ENCODE measurements at regions not wholly inside any gene's neighbourhood (a gene's known extent, or its start where the extent isn't known, plus 50 kb on each side); places are given as distances from the start of the nearest gene placed in this dataset.

GRCh38 chr7:382043-382400, 92.1 kb downstream of the FOXL3 start:
- Histone ChIP-seq H3K9me3 (ENCODE audit: control insufficient read depth, low read depth, low read length) (peaks cover 14% of the 10 kb centered on the region), H3K4me1 (ENCODE audit: control insufficient read depth, low read depth, low read length) (no peaks in the 10 kb centered on the region), H3K4me3 (ENCODE audit: low read length) (no peak overlapping the region), H3K36me3 (ENCODE audit: control insufficient read depth, low read depth, low read length) (no peaks in the 10 kb centered on the region), H3K27ac (ENCODE audit: low read length) (no peak overlapping the region), H3K9ac (ENCODE audit: low read length) (no peak overlapping the region), H3K27me3 (ENCODE audit: control insufficient read depth, insufficient read depth, low read length) (peaks cover 22% of the 10 kb centered on the region)

GRCh38 chr7:386385-386784, 96.4 kb downstream of the FOXL3 start:
- no peak overlapping the region for H3K4me3 ChIP-seq (ENCODE audit: low read length)
- H3K27ac ChIP-seq (ENCODE audit: low read length): no peak overlapping the region
- peaks cover 14% of the 10 kb centered on the region for H3K9me3 ChIP-seq (ENCODE audit: control insufficient read depth, low read depth, low read length)
- H3K27me3 ChIP-seq (ENCODE audit: control insufficient read depth, insufficient read depth, low read length): no peaks in the 10 kb centered on the region
- H3K36me3 ChIP-seq (ENCODE audit: control insufficient read depth, low read depth, low read length): no peaks in the 10 kb centered on the region
- H3K9ac ChIP-seq (ENCODE audit: low read length): no peak overlapping the region
- no peaks in the 10 kb centered on the region for H3K4me1 ChIP-seq (ENCODE audit: control insufficient read depth, low read depth, low read length)

GRCh38 chr7:387132-388022, 97.4 kb downstream of the FOXL3 start:
- H3K27me3 ChIP-seq (ENCODE audit: control insufficient read depth, insufficient read depth, low read length): no peaks in the 10 kb centered on the region
- no peak overlapping the region for H3K27ac ChIP-seq (ENCODE audit: low read length)
- no peak overlapping the region for H3K4me3 ChIP-seq (ENCODE audit: low read length)
- peaks cover 14% of the 10 kb centered on the region for H3K9me3 ChIP-seq (ENCODE audit: control insufficient read depth, low read depth, low read length)
- H3K36me3 ChIP-seq (ENCODE audit: control insufficient read depth, low read depth, low read length): no peaks in the 10 kb centered on the region
- H3K4me1 ChIP-seq (ENCODE audit: control insufficient read depth, low read depth, low read length): no peaks in the 10 kb centered on the region
- no peak overlapping the region for H3K9ac ChIP-seq (ENCODE audit: low read length)

- no peak overlapping the region for H3K9ac ChIP-seq (ENCODE audit: low read length)
- no peak overlapping the region for H3K27ac ChIP-seq (ENCODE audit: low read length)
- no peak overlapping the region for H3K4me3 ChIP-seq (ENCODE audit: low read length)
- no peaks in the 10 kb centered on the region for H3K27me3 ChIP-seq (ENCODE audit: control insufficient read depth, insufficient read depth, low read length)
- H3K4me1 ChIP-seq (ENCODE audit: control insufficient read depth, low read depth, low read length): no peaks in the 10 kb centered on the region
- H3K36me3 ChIP-seq (ENCODE audit: control insufficient read depth, low read depth, low read length): no peaks in the 10 kb centered on the region
- peaks cover 13% of the 10 kb centered on the region for H3K9me3 ChIP-seq (ENCODE audit: control insufficient read depth, low read depth, low read length)
Measured at GRCh38 chr7:388023-388960, 98.3 kb downstream of the FOXL3 start.

- Histone ChIP-seq H3K4me1 (ENCODE audit: control insufficient read depth, low read depth, low read length) (no peaks in the 10 kb centered on the region), H3K4me3 (ENCODE audit: low read length) (no peak overlapping the region), H3K9me3 (ENCODE audit: control insufficient read depth, low read depth, low read length) (peaks cover 4% of the 10 kb centered on the region), H3K36me3 (ENCODE audit: control insufficient read depth, low read depth, low read length) (no peaks in the 10 kb centered on the region), H3K9ac (ENCODE audit: low read length) (no peak overlapping the region), H3K27me3 (ENCODE audit: control insufficient read depth, insufficient read depth, low read length) (no peaks in the 10 kb centered on the region), H3K27ac (ENCODE audit: low read length) (no peak overlapping the region)
Measured at GRCh38 chr7:388961-389701, 99.2 kb downstream of the FOXL3 start.

- Histone ChIP-seq H3K9ac (ENCODE audit: low read length) (no peak overlapping the region), H3K9me3 (ENCODE audit: control insufficient read depth, low read depth, low read length) (peaks cover 3% of the 10 kb centered on the region), H3K27ac (ENCODE audit: low read length) (no peak overlapping the region), H3K27me3 (ENCODE audit: control insufficient read depth, insufficient read depth, low read length) (no peaks in the 10 kb centered on the region), H3K36me3 (ENCODE audit: control insufficient read depth, low read depth, low read length) (no peaks in the 10 kb centered on the region), H3K4me1 (ENCODE audit: control insufficient read depth, low read depth, low read length) (no peaks in the 10 kb centered on the region), H3K4me3 (ENCODE audit: low read length) (no peak overlapping the region)
Measured at GRCh38 chr7:389911-390601, 100.1 kb downstream of the FOXL3 start.

GRCh38 chr7:390761-391410, 100.9 kb downstream of the FOXL3 start:
- peaks cover 11% of the 10 kb centered on the region for H3K9me3 ChIP-seq (ENCODE audit: control insufficient read depth, low read depth, low read length)

GRCh38 chr7:391411-391951, 101.5 kb downstream of the FOXL3 start:
- Histone ChIP-seq H3K4me3 (ENCODE audit: low read length) (no peak overlapping the region), H3K9ac (ENCODE audit: low read length) (no peak overlapping the region), H3K36me3 (ENCODE audit: control insufficient read depth, low read depth, low read length) (no peaks in the 10 kb centered on the region), H3K27me3 (ENCODE audit: control insufficient read depth, insufficient read depth, low read length) (no peaks in the 10 kb centered on the region), H3K9me3 (ENCODE audit: control insufficient read depth, low read depth, low read length) (peaks cover 13% of the 10 kb centered on the region), H3K27ac (ENCODE audit: low read length) (no peak overlapping the region), H3K4me1 (ENCODE audit: control insufficient read depth, low read depth, low read length) (no peaks in the 10 kb centered on the region)

More at GRCh38 chr7:390761-391410, 100.9 kb downstream of the FOXL3 start:
- no peaks in the 10 kb centered on the region for H3K36me3 ChIP-seq (ENCODE audit: control insufficient read depth, low read depth, low read length)
- no peaks in the 10 kb centered on the region for H3K27me3 ChIP-seq (ENCODE audit: control insufficient read depth, insufficient read depth, low read length)
- H3K9ac ChIP-seq (ENCODE audit: low read length): no peak overlapping the region
- no peaks in the 10 kb centered on the region for H3K4me1 ChIP-seq (ENCODE audit: control insufficient read depth, low read depth, low read length)
- H3K27ac ChIP-seq (ENCODE audit: low read length): no peak overlapping the region
- no peak overlapping the region for H3K4me3 ChIP-seq (ENCODE audit: low read length)

- Histone ChIP-seq H3K27ac (ENCODE audit: low read length) (no peak overlapping the region), H3K9me3 (ENCODE audit: control insufficient read depth, low read depth, low read length) (peaks cover 16% of the 10 kb centered on the region), H3K36me3 (ENCODE audit: control insufficient read depth, low read depth, low read length) (no peaks in the 10 kb centered on the region), H3K4me3 (ENCODE audit: low read length) (no peak overlapping the region), H3K4me1 (ENCODE audit: control insufficient read depth, low read depth, low read length) (no peaks in the 10 kb centered on the region), H3K27me3 (ENCODE audit: control insufficient read depth, insufficient read depth, low read length) (no peaks in the 10 kb centered on the region), H3K9ac (ENCODE audit: low read length) (no peak overlapping the region)
Measured at GRCh38 chr7:391961-392524, 102.1 kb downstream of the FOXL3 start.

GRCh38 chr7:392822-393221, 102.9 kb downstream of the FOXL3 start:
- Histone ChIP-seq H3K9me3 (ENCODE audit: control insufficient read depth, low read depth, low read length) (peaks cover 16% of the 10 kb centered on the region), H3K4me3 (ENCODE audit: low read length) (no peak overlapping the region), H3K27ac (ENCODE audit: low read length) (no peak overlapping the region), H3K36me3 (ENCODE audit: control insufficient read depth, low read depth, low read length) (no peaks in the 10 kb centered on the region), H3K27me3 (ENCODE audit: control insufficient read depth, insufficient read depth, low read length) (no peaks in the 10 kb centered on the region), H3K4me1 (ENCODE audit: control insufficient read depth, low read depth, low read length) (no peaks in the 10 kb centered on the region), H3K9ac (ENCODE audit: low read length) (no peak overlapping the region)

Data from iPS-18a (cell line).